Natural killer cell (primary cell): ENCODE measurements at regions not wholly inside any gene's neighbourhood (a gene's known extent, or its start where the extent isn't known, plus 50 kb on each side); places are given as distances from the start of the nearest gene placed in this dataset.
"Not testable (repeated sequence)": the region's sequence is repeated elsewhere in the genome, so short reads cannot be mapped to it uniquely, and the experiment has no call there.

Experiments used
- ATAC-seq, 3 donors: fragments of 150-1000 bp in 2 of 3; fragments of 200-7000 bp in 1 of 3; cut with Tn5 transposase; 1 replicate in 1 of 3; 2 replicates in 2 of 3; pipeline ENCODE4 v1.10.0; 2021; ENCODE audit warnings: mild to moderate bottlenecking in 2 of 3, moderate library complexity in 2 of 3
- DNase-seq, 2 donors: peaks; one replicate each; pipeline versions ENCODE4 v3.0.0 to v3.0.0-alpha.2; 2013 to 2021; ENCODE audit warnings: mixed read lengths in 1 of 2
- H3K27ac ChIP-seq: one replicate; pipeline ENCODE4 v1.5.1; 2013; ENCODE audit warnings: mild to moderate bottlenecking, low read length
- H3K27me3 ChIP-seq: one replicate; pipeline ENCODE4 v1.6.1; 2013; ENCODE audit warnings: low read length; ENCODE audit not compliant: control insufficient read depth, insufficient read depth
- H3K36me3 ChIP-seq: one replicate; pipeline ENCODE4 v1.6.1; 2013; ENCODE audit warnings: low read length; ENCODE audit not compliant: control insufficient read depth, insufficient read depth
- H3K4me1 ChIP-seq: one replicate; pipeline ENCODE4 v1.6.1; 2013; ENCODE audit warnings: low read length; ENCODE audit not compliant: control insufficient read depth, insufficient read depth
- H3K4me3 ChIP-seq: one replicate; pipeline ENCODE4 v1.5.1; 2013; ENCODE audit warnings: low read length
- H3K9me3 ChIP-seq: one replicate; pipeline ENCODE4 v1.6.1; 2013; ENCODE audit warnings: low read length; ENCODE audit not compliant: control insufficient read depth, insufficient read depth
- H3K27ac Mint-ChIP-seq, 2 donors: one replicate each; pipeline ENCODE4 v1.8.0; 2022; ENCODE audit warnings: mild to moderate bottlenecking in 2 of 2, mixed read lengths in 2 of 2, moderate library complexity in 1 of 2
- H3K27me3 Mint-ChIP-seq, 2 donors: one replicate each; pipeline ENCODE4 v1.8.0; 2022; ENCODE audit warnings: low read depth in 2 of 2, mixed read lengths in 2 of 2
- H3K36me3 Mint-ChIP-seq: one replicate; pipeline ENCODE4 v1.8.0; 2022; ENCODE audit warnings: mixed read lengths
- H3K4me1 Mint-ChIP-seq, 2 donors: one replicate each; pipeline ENCODE4 v1.8.0; 2022; ENCODE audit warnings: mixed read lengths in 2 of 2
- H3K4me3 Mint-ChIP-seq: one replicate; pipeline ENCODE4 v1.8.0; 2022; ENCODE audit warnings: mild to moderate bottlenecking, moderate library complexity, mixed read lengths
- H3K9me3 Mint-ChIP-seq, 2 donors: one replicate each; pipeline ENCODE4 v1.8.0; 2022; ENCODE audit warnings: mixed read lengths in 2 of 2
- WGBS: methylation state at CpG from one replicate; pipeline ENCODE4 v1.1.7; 2013; ENCODE audit warnings: missing lambda C conversion rate; ENCODE audit not compliant: insufficient coverage; 5-methylcytosine and 5-hydroxymethylcytosine counted together
- intact Hi-C: fragments of 100-400 bp; cut with micrococcal nuclease; formaldehyde crosslinking; loops from one replicate; pipeline ENCODE4 v1.14.2; 2022
- TF ChIP-seq, protein P1 (sequence below): fragments of 200-600 bp; IDR thresholded peaks from one replicate; pipeline ENCODE4 v1.8.0; 2022; ENCODE audit warnings: antibody characterized with exemption

DNA sequence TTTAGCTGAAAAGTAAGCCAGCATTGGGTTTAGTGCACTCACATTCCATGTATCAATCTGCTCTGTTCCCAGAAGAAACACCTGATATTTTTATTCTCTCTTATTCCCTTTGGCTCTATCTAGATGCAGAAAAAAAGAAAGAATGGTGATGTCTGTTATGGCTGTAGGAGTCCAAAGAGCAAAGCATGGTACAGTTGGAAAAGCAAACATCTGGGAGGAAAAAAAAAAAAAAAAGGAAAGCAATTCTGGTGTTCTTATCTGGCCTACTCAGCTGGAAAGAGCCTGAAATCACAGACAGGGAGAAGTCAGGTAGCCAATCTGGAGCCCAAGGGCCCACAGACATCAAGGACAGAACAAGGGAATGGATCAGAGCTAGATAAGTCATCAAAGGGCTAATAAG is 293.9 kb downstream of the DUSP6 start:
- no peaks in the 10 kb centered on the region for H3K27me3 Mint-ChIP-seq
- H3K4me3 Mint-ChIP-seq = no peak overlapping the region
- Histone ChIP-seq H3K27me3 (no peaks in the 10 kb centered on the region), H3K4me1 (no peaks in the 10 kb centered on the region), H3K27ac (no peak overlapping the region), H3K9me3 (no peaks in the 10 kb centered on the region), H3K4me3 (no peak overlapping the region), H3K36me3 (no peaks in the 10 kb centered on the region)
- H3K27ac Mint-ChIP-seq = no peak overlapping the region
- no peaks in the 10 kb centered on the region for H3K9me3 Mint-ChIP-seq
- TF ChIP-seq, protein P1, sequence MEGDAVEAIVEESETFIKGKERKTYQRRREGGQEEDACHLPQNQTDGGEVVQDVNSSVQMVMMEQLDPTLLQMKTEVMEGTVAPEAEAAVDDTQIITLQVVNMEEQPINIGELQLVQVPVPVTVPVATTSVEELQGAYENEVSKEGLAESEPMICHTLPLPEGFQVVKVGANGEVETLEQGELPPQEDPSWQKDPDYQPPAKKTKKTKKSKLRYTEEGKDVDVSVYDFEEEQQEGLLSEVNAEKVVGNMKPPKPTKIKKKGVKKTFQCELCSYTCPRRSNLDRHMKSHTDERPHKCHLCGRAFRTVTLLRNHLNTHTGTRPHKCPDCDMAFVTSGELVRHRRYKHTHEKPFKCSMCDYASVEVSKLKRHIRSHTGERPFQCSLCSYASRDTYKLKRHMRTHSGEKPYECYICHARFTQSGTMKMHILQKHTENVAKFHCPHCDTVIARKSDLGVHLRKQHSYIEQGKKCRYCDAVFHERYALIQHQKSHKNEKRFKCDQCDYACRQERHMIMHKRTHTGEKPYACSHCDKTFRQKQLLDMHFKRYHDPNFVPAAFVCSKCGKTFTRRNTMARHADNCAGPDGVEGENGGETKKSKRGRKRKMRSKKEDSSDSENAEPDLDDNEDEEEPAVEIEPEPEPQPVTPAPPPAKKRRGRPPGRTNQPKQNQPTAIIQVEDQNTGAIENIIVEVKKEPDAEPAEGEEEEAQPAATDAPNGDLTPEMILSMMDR = no peak
- H3K4me1 Mint-ChIP-seq = no peaks in the 10 kb centered on the region
- no peak for ATAC-seq
- intact Hi-C loops = loop anchor here (10.0 kb wide), 1 partner anchor 186 kb away; no protein-coding TSS in a partner anchor
- DNase-seq = no peak
- H3K36me3 Mint-ChIP-seq = peaks cover 5% of the 10 kb centered on the region

DNA sequence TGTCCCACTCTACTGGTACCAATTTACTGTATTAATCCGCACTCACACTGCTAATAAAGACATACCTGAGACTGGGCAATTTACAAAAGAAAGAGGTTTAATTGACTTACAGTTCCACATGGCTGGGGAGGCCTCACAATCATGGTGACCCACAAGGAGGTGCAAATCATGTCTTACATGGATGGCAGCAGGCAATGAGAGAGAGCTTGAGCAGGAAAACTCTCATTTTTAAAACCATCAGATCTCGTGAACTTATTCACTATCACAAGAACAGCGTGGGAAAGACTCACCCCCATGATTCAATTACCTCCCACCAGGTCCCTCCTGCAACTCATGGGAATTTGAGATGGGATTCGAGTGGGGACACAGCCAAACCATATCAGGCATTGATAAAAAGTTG is 298.5 kb downstream of the DUSP6 start:
- H3K27ac Mint-ChIP-seq, H3K9me3 ChIP-seq, H3K27me3 Mint-ChIP-seq, DNase-seq, H3K4me1 Mint-ChIP-seq, H3K4me3 ChIP-seq, H3K4me3 Mint-ChIP-seq, H3K36me3 Mint-ChIP-seq, H3K36me3 ChIP-seq, ATAC-seq, H3K27ac ChIP-seq, H3K4me1 ChIP-seq, H3K9me3 Mint-ChIP-seq, H3K27me3 ChIP-seq: not testable (repeated sequence)
- 89% methylated on average over 4 of the region's 4 CpGs for WGBS
- intact Hi-C loops = loop anchor here (10.0 kb wide), 1 partner anchor 191 kb away; no protein-coding TSS in a partner anchor

DNA sequence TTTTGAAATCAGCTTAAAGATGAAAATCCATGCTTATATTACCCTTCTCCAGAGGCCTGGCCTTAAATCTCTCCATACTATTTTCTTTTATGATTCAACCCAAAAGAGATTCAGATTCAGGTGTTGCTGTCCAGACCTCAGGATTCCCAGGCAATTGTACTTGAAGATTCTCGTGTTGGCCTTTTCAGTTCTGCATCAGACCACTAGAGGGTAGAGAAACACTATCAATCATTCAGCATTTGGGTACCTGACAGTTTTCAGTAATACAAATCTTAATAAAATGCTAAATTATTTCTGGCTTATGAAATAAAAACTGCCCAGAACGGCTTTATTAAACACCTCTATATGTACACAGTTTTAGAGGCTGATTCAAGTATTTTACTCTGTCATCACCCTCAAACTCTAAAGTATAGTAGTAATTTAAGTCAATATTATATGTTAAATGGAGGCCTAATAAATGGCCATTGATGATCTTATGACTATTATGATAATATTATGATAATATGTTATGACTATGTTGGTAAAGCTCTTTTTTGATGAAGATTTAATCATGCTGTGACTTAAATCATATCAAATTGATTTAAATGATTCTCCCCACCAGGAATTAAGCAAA is 301.1 kb downstream of the DUSP6 start:
- no peaks in the 10 kb centered on the region for H3K27me3 ChIP-seq
- Mint-ChIP-seq H3K36me3 (peaks cover 9% of the 10 kb centered on the region), H3K27me3 (no peaks in the 10 kb centered on the region), H3K4me1 (no peaks in the 10 kb centered on the region), H3K4me3 (no peak overlapping the region), H3K9me3 (no peaks in the 10 kb centered on the region), H3K27ac (no peak overlapping the region)
- TF ChIP-seq, protein P1 = peak; percentile 97
- H3K4me1 ChIP-seq = no peaks in the 10 kb centered on the region
- no peaks in the 10 kb centered on the region for H3K9me3 ChIP-seq
- 0% methylated on average over 1 of the region's 2 CpGs for WGBS
- no peaks in the 10 kb centered on the region for H3K36me3 ChIP-seq
- intact Hi-C loops = loop anchor here (1.0 to 10.0 kb wide), 3 partner anchors 194 to 478 kb away; no protein-coding TSS in a partner anchor
- peak; percentile 61 to 78 (median 76) for ATAC-seq
- no peak overlapping the region for H3K27ac ChIP-seq
- H3K4me3 ChIP-seq = no peak overlapping the region
- peak in 1 of 2 donors; percentile 76 for DNase-seq

DNA sequence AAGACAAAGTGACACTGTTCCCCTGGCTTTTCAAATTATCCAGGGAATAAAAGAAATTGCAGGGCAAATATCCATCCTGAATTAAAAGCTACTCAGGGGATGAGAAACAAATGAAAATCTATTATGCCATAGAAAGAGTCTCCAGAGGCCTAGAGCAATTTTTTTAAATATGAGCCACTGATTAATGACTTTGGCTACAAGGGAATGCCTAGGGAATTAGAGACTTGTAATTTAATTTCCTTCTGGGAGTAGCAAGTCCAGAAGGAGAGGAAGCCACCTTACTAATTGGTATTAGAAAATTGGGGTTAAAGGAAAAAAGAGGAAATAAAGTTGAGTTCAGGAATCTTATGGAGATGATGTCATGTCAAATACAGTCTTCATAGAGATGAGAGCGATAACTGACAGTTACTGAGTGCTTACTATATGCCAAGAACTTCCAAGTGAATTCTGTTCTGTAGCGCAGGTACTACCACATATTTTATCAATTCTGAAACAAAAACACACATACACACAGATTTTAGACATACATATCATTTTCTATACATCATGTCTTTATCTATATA is 304.4 kb downstream of the DUSP6 start:
- DNase-seq = no peak
- Mint-ChIP-seq H3K27ac (no peak overlapping the region), H3K9me3 (no peaks in the 10 kb centered on the region), H3K36me3 (no peaks in the 10 kb centered on the region), H3K4me1 (no peaks in the 10 kb centered on the region), H3K4me3 (no peak overlapping the region), H3K27me3 (no peaks in the 10 kb centered on the region)
- intact Hi-C loops = no loop called here
- TF ChIP-seq, protein P1 = no peak
- H3K27me3 ChIP-seq = no peaks in the 10 kb centered on the region
- WGBS = 95% methylated on average over 2 of the region's 2 CpGs
- no peaks in the 10 kb centered on the region for H3K4me1 ChIP-seq
- H3K27ac ChIP-seq = no peak overlapping the region
- H3K4me3 ChIP-seq = no peak overlapping the region
- H3K36me3 ChIP-seq = no peaks in the 10 kb centered on the region
- no peak for ATAC-seq
- no peaks in the 10 kb centered on the region for H3K9me3 ChIP-seq
